GM21367 (cell line): ENCODE measurements at regions not wholly inside any gene's neighbourhood (a gene's known extent, or its start where the extent isn't known, plus 50 kb on each side); places are given as distances from the start of the nearest gene placed in this dataset.
"Not testable (repeated sequence)": the region's sequence is repeated elsewhere in the genome, so short reads cannot be mapped to it uniquely, and the experiment has no call there.

Experiments used
- ATAC-seq: cut with Tn5 transposase; IDR thresholded peaks from one replicate; pipeline ENCODE4 v1.9.1; 2021; ENCODE audit not compliant: unreplicated experiment

- no peak for ATAC-seq
These were observed 303.3 kb downstream of the ARRDC4 start for GRCh38 chr15:98263787-98264186.

DNA sequence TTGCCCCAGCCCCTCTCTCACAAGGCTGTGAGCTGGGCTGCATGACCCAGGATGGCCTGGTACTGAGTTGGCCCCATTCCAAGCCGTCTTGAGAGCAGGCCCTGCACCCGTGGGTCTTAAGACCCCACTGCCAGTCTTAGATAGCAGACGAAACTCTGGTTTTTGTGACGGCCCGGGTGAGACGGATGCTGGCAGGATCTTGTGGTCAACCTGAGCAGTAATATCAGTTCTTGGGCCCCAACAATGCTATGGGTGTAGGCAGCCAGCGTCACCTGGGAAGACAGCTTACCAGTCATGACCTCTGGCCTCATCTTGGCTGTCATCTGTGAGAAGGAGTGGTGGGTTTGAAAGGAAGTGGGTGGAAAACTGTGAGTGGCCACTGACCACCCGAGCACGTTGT is 305.8 kb downstream of the ARRDC4 start:
- ATAC-seq: no peak

- no peak for ATAC-seq
These were observed 307.7 kb downstream of the ARRDC4 start for GRCh38 chr15:98268163-98268562.

DNA sequence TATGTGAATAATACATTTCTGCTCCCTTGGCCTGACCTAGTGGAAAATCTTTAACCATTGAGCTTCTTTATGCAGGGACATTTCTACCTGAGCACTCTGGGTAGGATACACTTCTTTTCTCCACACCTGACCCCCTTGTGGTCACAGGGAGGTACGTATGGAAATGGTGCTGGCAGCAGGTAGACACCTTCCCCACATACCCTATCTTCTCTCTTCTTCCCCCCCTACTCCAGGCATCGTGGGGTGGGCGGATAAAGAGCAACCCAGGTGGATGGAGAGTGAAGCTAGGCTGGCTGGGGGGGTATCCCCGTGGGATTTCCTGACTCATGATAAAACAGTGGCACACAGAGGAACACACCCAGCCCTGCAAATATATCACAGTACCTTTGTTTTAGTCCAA is 312.1 kb downstream of the ARRDC4 start:
- ATAC-seq: no peak

- ATAC-seq: no peak
These were observed 315.5 kb downstream of the ARRDC4 start for GRCh38 chr15:98276018-98276417.

DNA sequence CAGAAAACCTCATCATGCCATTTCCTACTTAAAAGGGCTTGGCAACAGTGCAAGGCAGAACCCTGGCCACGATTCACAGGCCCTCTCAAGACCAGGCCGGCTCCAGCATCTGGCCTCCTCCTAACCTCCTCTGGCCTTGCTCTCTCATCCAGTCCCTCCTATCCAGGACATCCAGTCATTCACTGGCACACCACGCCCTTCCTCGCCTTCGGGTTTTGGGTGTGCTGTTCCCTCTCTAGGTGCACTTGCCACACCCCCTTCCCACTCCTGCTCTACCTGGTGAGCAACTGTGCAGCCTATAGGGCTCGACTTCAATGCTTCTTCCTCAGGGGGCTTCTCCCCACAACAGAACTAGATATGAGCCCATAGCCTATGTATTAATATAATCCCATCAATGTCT is 317.1 kb downstream of the ARRDC4 start:
- ATAC-seq: no peak

- no peak for ATAC-seq
These were observed 319.9 kb downstream of the ARRDC4 start for GRCh38 chr15:98280284-98280975.

DNA sequence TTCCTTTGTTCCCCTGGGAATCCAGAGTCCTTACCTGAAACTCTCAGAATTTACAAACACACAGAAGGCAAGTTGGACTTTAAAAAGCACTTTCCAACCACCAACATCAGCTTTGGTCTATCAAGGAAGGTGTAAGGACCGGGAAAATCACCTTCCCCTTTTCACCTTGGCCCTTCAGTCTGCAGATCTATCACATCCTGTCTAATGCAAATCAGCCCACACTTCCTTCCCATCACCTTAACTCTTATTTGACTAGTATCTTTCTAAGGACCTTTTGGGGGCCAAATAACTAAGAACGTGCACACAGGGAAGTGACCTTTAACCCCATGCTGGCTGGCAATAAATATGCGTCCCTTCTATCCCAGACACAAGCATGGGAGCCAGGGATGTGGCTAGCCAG is 320.6 kb downstream of the ARRDC4 start:
- ATAC-seq: no peak

- ATAC-seq: no peak
These were observed 322.3 kb downstream of the ARRDC4 start for GRCh38 chr15:98282656-98283332.

DNA sequence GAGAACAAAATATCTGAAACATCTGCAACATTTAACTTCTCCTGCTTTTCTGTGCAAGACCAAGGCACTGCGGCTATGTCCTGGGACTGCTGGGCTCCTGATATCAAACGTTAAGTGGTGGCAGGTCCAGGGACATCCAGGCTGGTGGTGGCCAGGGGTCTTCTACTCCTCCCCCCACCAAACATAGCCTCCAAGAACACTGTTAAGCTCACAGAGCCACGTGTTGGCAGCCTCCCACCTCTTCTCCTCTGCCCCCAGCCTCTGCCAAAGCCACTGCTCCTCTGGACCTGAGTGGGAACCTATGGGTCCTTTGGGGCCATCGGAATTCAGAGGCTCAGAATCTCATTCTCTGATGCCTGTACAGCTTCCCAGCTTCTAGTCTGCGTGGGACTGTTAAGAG is 325.7 kb downstream of the ARRDC4 start:
- no peak for ATAC-seq

GRCh38 chr15:98286831-98287230 is 326.3 kb downstream of the ARRDC4 start:
- no peak for ATAC-seq

DNA sequence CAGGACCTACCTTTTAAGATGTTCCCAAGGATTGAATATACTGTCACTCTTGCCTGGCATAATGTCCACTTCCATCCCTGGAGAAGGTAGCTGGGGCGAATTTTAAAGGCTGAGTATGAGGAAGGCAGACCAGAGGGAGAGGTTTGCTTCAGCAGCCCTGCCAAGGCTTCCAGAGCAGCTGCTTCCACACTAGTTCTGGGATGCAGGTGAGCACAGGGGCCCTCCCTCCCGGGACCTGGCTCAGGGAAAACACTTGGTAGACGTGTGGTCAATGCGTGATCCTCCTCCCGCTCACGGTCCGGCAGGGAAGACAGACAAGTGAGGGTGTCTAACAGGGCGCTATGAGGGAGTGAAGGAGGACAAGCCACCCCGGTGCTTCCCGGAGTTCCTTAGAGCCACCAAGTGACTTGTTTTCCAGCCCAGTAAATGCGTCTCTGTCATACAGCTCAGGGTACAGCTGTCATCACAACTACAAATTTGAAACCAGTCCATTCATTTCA is 327.6 kb downstream of the ARRDC4 start:
- no peak for ATAC-seq

- ATAC-seq: no peak
These were observed 329.2 kb downstream of the ARRDC4 start for GRCh38 chr15:98289747-98290146.

- peak; percentile 89 for ATAC-seq
These were observed 332.1 kb downstream of the ARRDC4 start for GRCh38 chr15:98292442-98293240.

- ATAC-seq: no peak
These were observed 333.6 kb downstream of the ARRDC4 start for GRCh38 chr15:98294126-98294525.

- not testable (repeated sequence) for ATAC-seq
These were observed 334.7 kb downstream of the ARRDC4 start for GRCh38 chr15:98295101-98295759.

DNA sequence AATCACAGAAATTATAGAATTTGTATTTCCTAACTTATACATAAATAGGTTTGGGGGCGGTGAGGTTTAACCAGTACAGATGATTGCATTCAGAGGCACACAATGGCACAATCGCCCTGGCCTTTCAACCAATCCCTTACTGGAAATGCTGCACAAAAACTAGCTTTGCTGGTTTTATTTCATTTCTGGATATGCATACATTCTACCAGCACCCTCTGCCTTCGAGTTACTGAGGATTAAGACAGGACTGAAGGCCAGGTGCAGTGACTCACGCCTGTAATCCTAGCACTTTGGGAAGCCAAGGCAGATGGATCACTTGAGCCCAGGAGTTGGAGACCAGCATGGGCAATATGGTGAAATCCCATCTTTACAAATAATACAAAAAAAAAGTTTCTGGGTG is 336.1 kb downstream of the ARRDC4 start:
- no peak for ATAC-seq

- ATAC-seq: no peak
These were observed 343.9 kb downstream of the ARRDC4 start for GRCh38 chr15:98304371-98304770.

GRCh38 chr15:98308117-98308516 is 340.2 kb upstream of the IGF1R start:
- ATAC-seq: no peak

GRCh38 chr15:98311566-98312188 is 336.7 kb upstream of the IGF1R start:
- ATAC-seq: peak; percentile 89

DNA sequence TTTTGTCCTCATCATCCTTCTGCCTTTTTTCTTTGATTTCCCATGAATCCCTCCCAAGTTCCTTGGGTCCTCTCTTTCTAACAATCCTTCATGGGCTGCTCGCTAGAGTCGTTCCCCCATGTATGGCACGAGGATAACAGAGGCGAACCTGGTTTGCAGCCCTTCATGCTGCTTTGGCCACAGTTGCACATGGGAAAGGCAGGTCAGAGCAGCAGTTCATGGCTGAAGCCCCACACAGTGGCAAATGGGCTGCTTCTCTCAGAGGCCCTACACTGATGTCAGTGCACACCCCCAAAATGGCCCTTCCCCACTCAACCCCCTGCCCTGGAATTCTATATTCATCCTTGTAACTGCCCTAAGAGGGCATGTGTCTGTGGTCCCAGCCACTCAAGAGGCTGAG is 335.4 kb upstream of the IGF1R start:
- no peak for ATAC-seq
